ENCODE measurements at regions not wholly inside any gene's neighbourhood (a gene's known extent, or its start where the extent isn't known, plus 50 kb on each side); places are given as distances from the start of the nearest gene placed in this dataset.

DNA sequence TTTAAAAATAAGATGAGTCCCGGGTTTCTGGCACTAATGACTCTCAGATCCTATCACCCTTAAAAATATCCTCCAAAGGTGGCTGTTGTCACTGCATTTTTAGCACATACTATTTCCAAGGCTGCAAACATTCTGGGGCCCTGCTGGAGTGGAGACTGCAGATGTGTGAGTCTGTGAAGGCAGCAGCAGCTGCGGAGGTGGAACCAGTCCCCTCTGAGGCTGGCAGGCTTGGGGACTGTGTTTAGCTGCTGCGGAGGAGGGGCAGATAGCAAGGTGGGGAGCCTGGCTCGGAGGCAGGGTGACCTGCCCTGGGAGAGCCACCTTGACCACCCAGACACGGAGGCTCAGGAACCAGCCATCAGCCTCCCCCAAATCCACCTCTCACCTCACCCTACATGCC, 77.0 kb downstream of the C5orf15 start:
- DNase-seq (ENCODE audit: low spot score): no peak
- TF ChIP-seq, protein P1, sequence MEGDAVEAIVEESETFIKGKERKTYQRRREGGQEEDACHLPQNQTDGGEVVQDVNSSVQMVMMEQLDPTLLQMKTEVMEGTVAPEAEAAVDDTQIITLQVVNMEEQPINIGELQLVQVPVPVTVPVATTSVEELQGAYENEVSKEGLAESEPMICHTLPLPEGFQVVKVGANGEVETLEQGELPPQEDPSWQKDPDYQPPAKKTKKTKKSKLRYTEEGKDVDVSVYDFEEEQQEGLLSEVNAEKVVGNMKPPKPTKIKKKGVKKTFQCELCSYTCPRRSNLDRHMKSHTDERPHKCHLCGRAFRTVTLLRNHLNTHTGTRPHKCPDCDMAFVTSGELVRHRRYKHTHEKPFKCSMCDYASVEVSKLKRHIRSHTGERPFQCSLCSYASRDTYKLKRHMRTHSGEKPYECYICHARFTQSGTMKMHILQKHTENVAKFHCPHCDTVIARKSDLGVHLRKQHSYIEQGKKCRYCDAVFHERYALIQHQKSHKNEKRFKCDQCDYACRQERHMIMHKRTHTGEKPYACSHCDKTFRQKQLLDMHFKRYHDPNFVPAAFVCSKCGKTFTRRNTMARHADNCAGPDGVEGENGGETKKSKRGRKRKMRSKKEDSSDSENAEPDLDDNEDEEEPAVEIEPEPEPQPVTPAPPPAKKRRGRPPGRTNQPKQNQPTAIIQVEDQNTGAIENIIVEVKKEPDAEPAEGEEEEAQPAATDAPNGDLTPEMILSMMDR (IDR thresholded peaks at IDR 0.05; ENCODE audit: extremely low read depth, insufficient read depth, missing control alignments): no peak
- in situ Hi-C loops (cut with MboI; ENCODE audit: low pct_unique_long_range_greater_than_20kb, low sequenced_read_pairs, unreplicated experiment): no loop called here

GRCh38 chr5:133890776-133891280, 77.6 kb downstream of the C5orf15 start:
- in situ Hi-C loops (cut with MboI; ENCODE audit: low pct_unique_long_range_greater_than_20kb, low sequenced_read_pairs, unreplicated experiment): no loop called here
- DNase-seq (ENCODE audit: low spot score): no peak
- TF ChIP-seq, protein P1 (IDR thresholded peaks at IDR 0.05; ENCODE audit: extremely low read depth, insufficient read depth, missing control alignments): no peak

GRCh38 chr5:133890314-133890713, 78.1 kb downstream of the C5orf15 start:
- DNase-seq (ENCODE audit: low spot score): no peak
- TF ChIP-seq, protein P1 (IDR thresholded peaks at IDR 0.05; ENCODE audit: extremely low read depth, insufficient read depth, missing control alignments): no peak
- in situ Hi-C loops (cut with MboI; ENCODE audit: low pct_unique_long_range_greater_than_20kb, low sequenced_read_pairs, unreplicated experiment): no loop called here

- TF ChIP-seq, protein P1 (IDR thresholded peaks at IDR 0.05; ENCODE audit: extremely low read depth, insufficient read depth, missing control alignments): no peak
- no peak for DNase-seq (ENCODE audit: low spot score)
- in situ Hi-C loops (cut with MboI; ENCODE audit: low pct_unique_long_range_greater_than_20kb, low sequenced_read_pairs, unreplicated experiment): no loop called here
Measured at GRCh38 chr5:133889271-133889905, 79.0 kb downstream of the C5orf15 start.

GRCh38 chr5:133888625-133888991, 79.8 kb downstream of the C5orf15 start:
- DNase-seq (ENCODE audit: low spot score): no peak
- in situ Hi-C loops (cut with MboI; ENCODE audit: low pct_unique_long_range_greater_than_20kb, low sequenced_read_pairs, unreplicated experiment): no loop called here
- TF ChIP-seq, protein P1 (IDR thresholded peaks at IDR 0.05; ENCODE audit: extremely low read depth, insufficient read depth, missing control alignments): no peak

GRCh38 chr5:133885566-133885965, 82.9 kb downstream of the C5orf15 start:
- in situ Hi-C loops (cut with MboI; ENCODE audit: low pct_unique_long_range_greater_than_20kb, low sequenced_read_pairs, unreplicated experiment): no loop called here

More at GRCh38 chr5:133885566-133885965, 82.9 kb downstream of the C5orf15 start:
- DNase-seq (ENCODE audit: low spot score): no peak
- TF ChIP-seq, protein P1 (IDR thresholded peaks at IDR 0.05; ENCODE audit: extremely low read depth, insufficient read depth, missing control alignments): no peak

All from GM13977 (cell line).